ENCODE measurements at regions not wholly inside any gene's neighbourhood (a gene's known extent, or its start where the extent isn't known, plus 50 kb on each side); places are given as distances from the start of the nearest gene placed in this dataset.

- ATAC-seq, result no peak
Measured at GRCh38 chr2:226431288-226431948, 368.2 kb downstream of the IRS1 start.

GRCh38 chr2:226429476-226429875, 370.1 kb downstream of the IRS1 start:
- Histone ChIP-seq H3K4me3 (no peak overlapping the region), H3K27me3 (no peaks in the 10 kb centered on the region), H3K27ac (no peak overlapping the region), H3K4me1 (no peaks in the 10 kb centered on the region), H3K9me3 (no peaks in the 10 kb centered on the region), H3K36me3 (no peaks in the 10 kb centered on the region)
- ATAC-seq, result no peak
- TF ChIP-seq, protein P1, sequence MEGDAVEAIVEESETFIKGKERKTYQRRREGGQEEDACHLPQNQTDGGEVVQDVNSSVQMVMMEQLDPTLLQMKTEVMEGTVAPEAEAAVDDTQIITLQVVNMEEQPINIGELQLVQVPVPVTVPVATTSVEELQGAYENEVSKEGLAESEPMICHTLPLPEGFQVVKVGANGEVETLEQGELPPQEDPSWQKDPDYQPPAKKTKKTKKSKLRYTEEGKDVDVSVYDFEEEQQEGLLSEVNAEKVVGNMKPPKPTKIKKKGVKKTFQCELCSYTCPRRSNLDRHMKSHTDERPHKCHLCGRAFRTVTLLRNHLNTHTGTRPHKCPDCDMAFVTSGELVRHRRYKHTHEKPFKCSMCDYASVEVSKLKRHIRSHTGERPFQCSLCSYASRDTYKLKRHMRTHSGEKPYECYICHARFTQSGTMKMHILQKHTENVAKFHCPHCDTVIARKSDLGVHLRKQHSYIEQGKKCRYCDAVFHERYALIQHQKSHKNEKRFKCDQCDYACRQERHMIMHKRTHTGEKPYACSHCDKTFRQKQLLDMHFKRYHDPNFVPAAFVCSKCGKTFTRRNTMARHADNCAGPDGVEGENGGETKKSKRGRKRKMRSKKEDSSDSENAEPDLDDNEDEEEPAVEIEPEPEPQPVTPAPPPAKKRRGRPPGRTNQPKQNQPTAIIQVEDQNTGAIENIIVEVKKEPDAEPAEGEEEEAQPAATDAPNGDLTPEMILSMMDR (IDR thresholded peaks at IDR 0.05), result no peak
- 81 to 83% methylated on average over 2 of the region's 2 CpGs for WGBS, 2 donors
- no peak for DNase-seq
- intact Hi-C loops (cut with DNase I), result no loop called here

More at GRCh38 chr2:226431288-226431948, 368.2 kb downstream of the IRS1 start:
- Histone ChIP-seq H3K9me3 (no peaks in the 10 kb centered on the region), H3K4me1 (no peaks in the 10 kb centered on the region), H3K36me3 (no peaks in the 10 kb centered on the region), H3K27me3 (no peaks in the 10 kb centered on the region), H3K4me3 (no peak overlapping the region), H3K27ac (no peak overlapping the region)
- DNase-seq, result no peak
- intact Hi-C loops (cut with DNase I), result no loop called here
- TF ChIP-seq, protein P1 (IDR thresholded peaks at IDR 0.05), result no peak
- 43 to 48% methylated on average over 2 of the region's 2 CpGs for WGBS, 2 donors

GRCh38 chr2:226427538-226428307, 371.9 kb downstream of the IRS1 start:
- ATAC-seq, result no peak
- no peaks in the 10 kb centered on the region for H3K36me3 ChIP-seq
- intact Hi-C loops (cut with DNase I), result no loop called here
- H3K27ac ChIP-seq, result no peak overlapping the region
- no peak overlapping the region for H3K4me3 ChIP-seq
- no peak for DNase-seq
- no peaks in the 10 kb centered on the region for H3K9me3 ChIP-seq
- TF ChIP-seq, protein P1 (IDR thresholded peaks at IDR 0.05), result no peak
- peaks cover 0 to 15% (median 0%) of the 10 kb centered on the region in 9 donors for H3K4me1 ChIP-seq
- H3K27me3 ChIP-seq, result no peaks in the 10 kb centered on the region
- 85 to 92% methylated on average over 7 of the region's 7 CpGs for WGBS, 2 donors

DNA sequence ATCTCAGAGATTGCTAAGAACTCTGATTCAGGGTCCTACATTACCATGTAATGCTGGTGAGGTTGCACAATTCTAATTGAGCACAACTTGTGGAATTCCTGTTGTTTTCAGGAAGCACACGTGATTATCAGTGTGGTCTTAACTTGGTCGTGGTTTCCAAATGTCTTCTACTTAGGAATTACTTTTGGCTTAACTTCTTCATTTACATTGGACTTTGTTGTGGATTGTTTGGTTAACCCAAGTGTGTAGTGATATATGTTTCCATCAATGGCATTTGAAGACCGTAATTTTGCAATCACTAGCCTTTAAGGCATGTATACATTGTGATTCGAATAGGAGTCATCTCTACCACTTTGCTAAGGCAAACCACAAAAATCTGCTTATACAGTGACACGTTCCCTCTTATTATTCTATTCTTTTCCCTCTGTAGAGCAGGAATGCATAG, 373.3 kb downstream of the IRS1 start:
- intact Hi-C loops (cut with DNase I), result no loop called here
- TF ChIP-seq, protein P1 (IDR thresholded peaks at IDR 0.05), result no peak
- Histone ChIP-seq H3K36me3 (no peaks in the 10 kb centered on the region), H3K27me3 (no peaks in the 10 kb centered on the region), H3K27ac (no peak overlapping the region), H3K4me1 (peaks cover 0 to 15% (median 0%) of the 10 kb centered on the region in 9 donors), H3K9me3 (no peaks in the 10 kb centered on the region), H3K4me3 (no peak overlapping the region)
- ATAC-seq, result no peak
- DNase-seq, result no peak
- WGBS, 2 donors, result 79 to 87% methylated on average over 5 of the region's 5 CpGs
